ENCODE measurements at regions not wholly inside any gene's neighbourhood (a gene's known extent, or its start where the extent isn't known, plus 50 kb on each side); places are given as distances from the start of the nearest gene placed in this dataset.

- H3K4me1 ChIP-seq (ENCODE audit: control insufficient read depth in 1 of 2, low read depth in 2 of 2), result no peaks in the 10 kb centered on the region
- DNase-seq (ENCODE audit: low spot score), result no peak
- no peak for ATAC-seq (ENCODE audit: insufficient number of reproducible peaks, low FRiP score, low read depth)
- H3K4me3 ChIP-seq, result no peak overlapping the region
- no peaks in the 10 kb centered on the region for H3K36me3 ChIP-seq
- H3K27ac ChIP-seq, result no peak overlapping the region
- no peaks in the 10 kb centered on the region for H3K9me3 ChIP-seq
- TF ChIP-seq, protein P1, sequence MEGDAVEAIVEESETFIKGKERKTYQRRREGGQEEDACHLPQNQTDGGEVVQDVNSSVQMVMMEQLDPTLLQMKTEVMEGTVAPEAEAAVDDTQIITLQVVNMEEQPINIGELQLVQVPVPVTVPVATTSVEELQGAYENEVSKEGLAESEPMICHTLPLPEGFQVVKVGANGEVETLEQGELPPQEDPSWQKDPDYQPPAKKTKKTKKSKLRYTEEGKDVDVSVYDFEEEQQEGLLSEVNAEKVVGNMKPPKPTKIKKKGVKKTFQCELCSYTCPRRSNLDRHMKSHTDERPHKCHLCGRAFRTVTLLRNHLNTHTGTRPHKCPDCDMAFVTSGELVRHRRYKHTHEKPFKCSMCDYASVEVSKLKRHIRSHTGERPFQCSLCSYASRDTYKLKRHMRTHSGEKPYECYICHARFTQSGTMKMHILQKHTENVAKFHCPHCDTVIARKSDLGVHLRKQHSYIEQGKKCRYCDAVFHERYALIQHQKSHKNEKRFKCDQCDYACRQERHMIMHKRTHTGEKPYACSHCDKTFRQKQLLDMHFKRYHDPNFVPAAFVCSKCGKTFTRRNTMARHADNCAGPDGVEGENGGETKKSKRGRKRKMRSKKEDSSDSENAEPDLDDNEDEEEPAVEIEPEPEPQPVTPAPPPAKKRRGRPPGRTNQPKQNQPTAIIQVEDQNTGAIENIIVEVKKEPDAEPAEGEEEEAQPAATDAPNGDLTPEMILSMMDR (IDR thresholded peaks at IDR 0.05), result no peak
- no peaks in the 10 kb centered on the region for H3K27me3 ChIP-seq (replicated peaks; ENCODE audit: insufficient read depth)
Measured at GRCh38 chr2:150351922-150352321, 135.5 kb downstream of the RND3 start.

DNA sequence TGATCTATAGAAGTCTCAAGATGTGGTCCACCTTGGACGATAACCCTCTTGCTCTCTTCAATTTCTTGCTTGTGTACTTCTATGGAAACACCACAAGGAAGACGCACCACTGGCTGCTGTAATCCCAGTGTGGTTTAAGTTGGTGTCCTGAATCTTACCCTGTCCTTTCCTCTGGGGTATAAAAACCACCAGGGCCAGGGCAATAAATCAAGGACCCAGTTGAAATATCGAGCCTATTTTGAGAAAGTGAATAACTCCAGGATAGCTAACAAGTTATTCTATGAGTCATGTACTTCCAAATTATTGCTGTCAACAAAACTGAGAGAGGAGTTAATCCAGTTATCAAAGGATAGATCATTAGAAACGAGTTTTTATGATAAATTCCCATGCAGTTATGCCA is 137.0 kb downstream of the RND3 start:
- no peak for ATAC-seq (ENCODE audit: insufficient number of reproducible peaks, low FRiP score, low read depth)
- Histone ChIP-seq H3K36me3 (no peaks in the 10 kb centered on the region), H3K27ac (no peak overlapping the region), H3K4me1 (ENCODE audit: control insufficient read depth in 1 of 2, low read depth in 2 of 2) (no peaks in the 10 kb centered on the region), H3K4me3 (no peak overlapping the region), H3K27me3 (replicated peaks; ENCODE audit: insufficient read depth) (no peaks in the 10 kb centered on the region), H3K9me3 (no peaks in the 10 kb centered on the region)
- TF ChIP-seq, protein P1 (IDR thresholded peaks at IDR 0.05), result no peak
- DNase-seq (ENCODE audit: low spot score), result no peak

GRCh38 chr2:150346806-150347205 is 140.7 kb downstream of the RND3 start:
- Histone ChIP-seq H3K27me3 (replicated peaks; ENCODE audit: insufficient read depth) (no peaks in the 10 kb centered on the region), H3K27ac (no peak overlapping the region), H3K4me3 (no peak overlapping the region), H3K9me3 (no peaks in the 10 kb centered on the region), H3K4me1 (ENCODE audit: control insufficient read depth in 1 of 2, low read depth in 2 of 2) (no peaks in the 10 kb centered on the region), H3K36me3 (no peaks in the 10 kb centered on the region)
- DNase-seq (ENCODE audit: low spot score) (no peak), ATAC-seq (ENCODE audit: insufficient number of reproducible peaks, low FRiP score, low read depth) (no peak)
- TF ChIP-seq, protein P1 (IDR thresholded peaks at IDR 0.05), result no peak

- Histone ChIP-seq H3K9me3 (no peaks in the 10 kb centered on the region), H3K27me3 (replicated peaks; ENCODE audit: insufficient read depth) (no peaks in the 10 kb centered on the region), H3K36me3 (no peaks in the 10 kb centered on the region), H3K4me1 (ENCODE audit: control insufficient read depth in 1 of 2, low read depth in 2 of 2) (peaks cover 8 to 18% of the 10 kb centered on the region in 2 donors), H3K27ac (no peak overlapping the region), H3K4me3 (no peak overlapping the region)
- DNase-seq (ENCODE audit: low spot score) (no peak), ATAC-seq (ENCODE audit: insufficient number of reproducible peaks, low FRiP score, low read depth) (no peak)
- TF ChIP-seq, protein P1 (IDR thresholded peaks at IDR 0.05), result no peak
Measured at GRCh38 chr2:150341982-150342680, 145.3 kb downstream of the RND3 start.

- no peaks in the 10 kb centered on the region for H3K27me3 ChIP-seq (replicated peaks; ENCODE audit: insufficient read depth)
- no peaks in the 10 kb centered on the region for H3K9me3 ChIP-seq
- TF ChIP-seq, protein P1 (IDR thresholded peaks at IDR 0.05), result no peak
- H3K4me3 ChIP-seq, result no peak overlapping the region
- H3K4me1 ChIP-seq (ENCODE audit: control insufficient read depth in 1 of 2, low read depth in 2 of 2), result peaks cover 8 to 18% of the 10 kb centered on the region in 2 donors
- ATAC-seq (ENCODE audit: insufficient number of reproducible peaks, low FRiP score, low read depth), result no peak
- H3K27ac ChIP-seq, result no peak overlapping the region
- H3K36me3 ChIP-seq, result no peaks in the 10 kb centered on the region
- DNase-seq (ENCODE audit: low spot score), result no peak
Measured at GRCh38 chr2:150339951-150340350, 147.5 kb downstream of the RND3 start.

Measured in thoracic aorta (tissue), 2 donors.